Anterior cingulate cortex (tissue), 58 donors: ENCODE measurements at regions not wholly inside any gene's neighbourhood (a gene's known extent, or its start where the extent isn't known, plus 50 kb on each side); places are given as distances from the start of the nearest gene placed in this dataset.

ENCODE experiments used
- DNase-seq, 58 donors: peaks; one replicate each; lab custom pipeline; 2025; lab: John Stamatoyannopoulos, UW

GRCh38 chr20:54272901-54273488, 65.1 kb downstream of the PFDN4 start:
- DNase-seq, result no peak

- DNase-seq, result no peak
These were observed 67.6 kb downstream of the PFDN4 start for GRCh38 chr20:54275359-54276111.

GRCh38 chr20:54276577-54277169, 68.8 kb downstream of the PFDN4 start:
- DNase-seq, result no peak

- no peak for DNase-seq
These were observed 70.4 kb downstream of the PFDN4 start for GRCh38 chr20:54278262-54278661.

- peak in 2 of 58 donors; percentile 0 to 24 for DNase-seq
These were observed 74.7 kb downstream of the PFDN4 start for GRCh38 chr20:54282625-54283024.

- no peak for DNase-seq
These were observed 75.4 kb downstream of the PFDN4 start for GRCh38 chr20:54283253-54283652.

- DNase-seq, result no peak
These were observed 77.2 kb downstream of the PFDN4 start for GRCh38 chr20:54284928-54285704.

GRCh38 chr20:54290636-54291035, 82.7 kb downstream of the PFDN4 start:
- no peak for DNase-seq

- peak in 3 of 58 donors; percentile 1 to 6 (median 4) for DNase-seq
These were observed 83.6 kb downstream of the PFDN4 start for GRCh38 chr20:54291339-54292010.

- no peak for DNase-seq
These were observed 84.3 kb downstream of the PFDN4 start for GRCh38 chr20:54292185-54292584.

- DNase-seq, result no peak
These were observed 85.6 kb downstream of the PFDN4 start for GRCh38 chr20:54293526-54293925.

GRCh38 chr20:54294094-54294493, 86.2 kb downstream of the PFDN4 start:
- DNase-seq, result no peak

- DNase-seq, result no peak
These were observed 87.8 kb downstream of the PFDN4 start for GRCh38 chr20:54295686-54296085.

GRCh38 chr20:54305421-54305820, 97.5 kb downstream of the PFDN4 start:
- no peak for DNase-seq

GRCh38 chr20:54306985-54307710, 99.3 kb downstream of the PFDN4 start:
- DNase-seq, result no peak

GRCh38 chr20:54308804-54309203, 100.9 kb downstream of the PFDN4 start:
- no peak for DNase-seq

GRCh38 chr20:54318892-54319291, 111.0 kb downstream of the PFDN4 start:
- DNase-seq, result no peak

GRCh38 chr20:54320148-54320607, 112.3 kb downstream of the PFDN4 start:
- no peak for DNase-seq

GRCh38 chr20:54321352-54322087, 113.6 kb downstream of the PFDN4 start:
- no peak for DNase-seq
